Right lobe of liver (tissue), 6 donors: ENCODE measurements at regions not wholly inside any gene's neighbourhood (a gene's known extent, or its start where the extent isn't known, plus 50 kb on each side); places are given as distances from the start of the nearest gene placed in this dataset.
A peak's percentile ranks its signal among the peaks of the same experiment; 100 is the strongest.
"Not testable (repeated sequence)": the region's sequence is repeated elsewhere in the genome, so short reads cannot be mapped to it uniquely, and the experiment has no call there.

ENCODE experiments used
- ATAC-seq, 4 donors: fragments of 200-7000 bp; cut with Tn5 transposase; one replicate each; pipeline ENCODE4 v1.9.1; 2020; ENCODE audit warnings: mild to moderate bottlenecking in 4 of 4, moderate library complexity in 4 of 4
- DNase-seq, 3 donors: peaks; one replicate each; pipeline ENCODE4 v3.0.0-alpha.2; 2020
- H3K27ac ChIP-seq, 3 donors: fragments of 200-600 bp; one replicate each; pipeline ENCODE4 v1.8.0; 2022
- H3K27me3 ChIP-seq, 2 donors: fragments of 200-600 bp; one replicate each; pipeline ENCODE4 v1.8.0; 2022
- H3K36me3 ChIP-seq, 4 donors: fragments of 200-600 bp; sonication (generic) in 1 of 4; one replicate each; pipeline versions ENCODE4 v1.5.1 to v1.8.0; 2017 to 2022; ENCODE audit warnings: control low read depth in 1 of 4
- H3K4me1 ChIP-seq, 4 donors: fragments of 200-600 bp; sonication (generic) in 1 of 4; one replicate each; pipeline versions ENCODE4 v1.5.1 to v1.8.0; 2017 to 2022; ENCODE audit warnings: control low read depth in 1 of 4
- H3K4me3 ChIP-seq, 3 donors: fragments of 200-600 bp; one replicate each; pipeline ENCODE4 v1.8.0; 2022
- H3K9me3 ChIP-seq, 4 donors: fragments of 200-600 bp; sonication (generic) in 1 of 4; one replicate each; pipeline versions ENCODE4 v1.5.1 to v1.8.0; 2017 to 2022; ENCODE audit warnings: control low read depth in 1 of 4
- CTCF ChIP-seq, 4 donors: fragments of 200-600 bp in 3 of 4; fragments of 450-650 bp in 1 of 4; IDR thresholded peaks; one replicate each; pipeline versions ENCODE4 v1.5.1 to v1.8.0; 2016 to 2022; ENCODE audit warnings: antibody characterized with exemption in 4 of 4, mild to moderate bottlenecking in 2 of 4
- POLR2A ChIP-seq: fragments of 450-650 bp; IDR thresholded peaks from one replicate; pipeline ENCODE4 v1.6.1; 2017; ENCODE audit warnings: antibody characterized with exemption, mild to moderate bottlenecking
- WGBS: methylation state at CpG from one replicate; pipeline ENCODE4 v1.1.6; 2018; ENCODE audit warnings: low coverage, low lambda C conversion rate; ENCODE audit not compliant: insufficient coverage; ENCODE audit errors: missing lambda C conversion rate; 5-methylcytosine and 5-hydroxymethylcytosine counted together
- intact Hi-C, 2 donors: fragments of 100-400 bp; cut with DNase I; formaldehyde crosslinking; loops; one replicate each; pipeline versions ENCODE4 v1.11.2 to v1.14.1; 2022
- small RNA-seq, 2 experiments: library from RNA; depleted of rRNA; stranded (forward); fragments of <200 nt; gene quantifications; one replicate each; pipeline ENCODE3, GENCODE V24; 2016
- donor health status: DM: no; HTN: yes; CAD: no.
- donor health status: DM: no; HTN: no; CAD: no.
- donor health status: DM: no; HTN: no; CAD: no.
- donor health status: DM: no; HTN: yes; CAD: no.
- donor health status: DM: no; HTN: yes; CAD: no.

- Histone ChIP-seq H3K27me3 (no peaks in the 10 kb centered on the region), H3K36me3 (peaks cover 0 to 8% (median 0%) of the 10 kb centered on the region in 4 donors), H3K9me3 (no peaks in the 10 kb centered on the region), H3K4me1 (peaks cover 0 to 30% (median 7%) of the 10 kb centered on the region in 4 donors), H3K4me3 (peak overlapping the region; percentile 61 to 91 (median 81)), H3K27ac (peak overlapping the region; percentile 48 to 99 (median 83))
- ATAC-seq (no peak), DNase-seq (no peak)
- 72% methylated on average over 14 of the region's 15 CpGs for WGBS
- no peak for TF ChIP-seq POLR2A
- TF ChIP-seq CTCF (IDR thresholded peaks at IDR 0.05): no peak
- intact Hi-C loops: no loop called here
Observed at GRCh38 chr19:24032651-24033050, 54.3 kb upstream of the ZNF254 start.

GRCh38 chr19:24033301-24033962, 53.6 kb upstream of the ZNF254 start:
- TF ChIP-seq POLR2A: peak; percentile 90
- peak in 1 of 4 donors; percentile 6 for TF ChIP-seq CTCF (IDR thresholded peaks at IDR 0.05)
- Histone ChIP-seq H3K4me3 (peak overlapping the region; percentile 61 to 91 (median 81)), H3K4me1 (peaks cover 0 to 30% (median 7%) of the 10 kb centered on the region in 4 donors), H3K9me3 (no peaks in the 10 kb centered on the region), H3K27me3 (no peaks in the 10 kb centered on the region), H3K36me3 (peaks cover 0 to 13% (median 0%) of the 10 kb centered on the region in 4 donors), H3K27ac (peak overlapping the region; percentile 81 to 99 (median 83))
- ATAC-seq: peak; percentile 94 to 98 (median 96)
- WGBS: 0% methylated on average over 19 of the region's 41 CpGs
- peak; percentile 90 to 94 (median 93) for DNase-seq
- intact Hi-C loops: no loop called here

- ATAC-seq (peak; percentile 43 to 59 (median 52)), DNase-seq (peak; percentile 38 to 59 (median 58))
- 0% methylated on average over 5 of the region's 15 CpGs for WGBS
- H3K27me3 ChIP-seq: no peaks in the 10 kb centered on the region
- H3K4me1 ChIP-seq: peaks cover 0 to 34% (median 7%) of the 10 kb centered on the region in 4 donors
- H3K36me3 ChIP-seq: peaks cover 0 to 13% (median 0%) of the 10 kb centered on the region in 4 donors
- no peaks in the 10 kb centered on the region for H3K9me3 ChIP-seq
- intact Hi-C loops: no loop called here
- peak overlapping the region; percentile 81 to 99 (median 83) for H3K27ac ChIP-seq
- peak overlapping the region; percentile 61 to 91 (median 81) for H3K4me3 ChIP-seq
- TF ChIP-seq POLR2A (no peak), CTCF (IDR thresholded peaks at IDR 0.05) (no peak)
Observed at GRCh38 chr19:24033963-24034342, 53.0 kb upstream of the ZNF254 start.

GRCh38 chr19:24035261-24035880, 51.6 kb upstream of the ZNF254 start:
- intact Hi-C loops, DNase-seq, H3K27me3 ChIP-seq, ATAC-seq, H3K9me3 ChIP-seq: not testable (repeated sequence)
- H3K27ac ChIP-seq: peak overlapping the region in 2 of 3 donors; percentile 81 to 99
- H3K4me1 ChIP-seq: peaks cover 0 to 37% (median 7%) of the 10 kb centered on the region in 4 donors
- H3K4me3 ChIP-seq: peak overlapping the region; percentile 61 to 91 (median 81)
- 73% methylated on average over 11 of the region's 12 CpGs for WGBS
- H3K36me3 ChIP-seq: peaks cover 0 to 23% (median 0%) of the 10 kb centered on the region in 4 donors

Small RNAs in the stretch of these regions (small RNA-seq; reads per million reads assigned to genes)
- gene RNA5-8SP4: 0 reads per million in 2 experiments
